Stimulated activated CD4-positive, alpha-beta T cell treated with anti-CD3 and anti-CD28 coated beads, Interleukin-12 subunit alpha, Interleukin-12 subunit beta, amount 100 ng/mL, for 48 hours (primary cell): ENCODE measurements at regions not wholly inside any gene's neighbourhood (a gene's known extent, or its start where the extent isn't known, plus 50 kb on each side); places are given as distances from the start of the nearest gene placed in this dataset.

Source experiments
- DNase-seq, 3 donors: peaks; one replicate each; pipeline ENCODE4 v3.0.0-alpha.2; 2020; ENCODE audit warnings: low read depth in 2 of 3, low spot score in 1 of 3

- no peak for DNase-seq
These were observed 99.8 kb upstream of the YPEL5 start for GRCh38 chr2:30046979-30047378.

- no peak for DNase-seq
These were observed 98.1 kb upstream of the YPEL5 start for GRCh38 chr2:30048636-30049175.

GRCh38 chr2:30055548-30055947, 91.3 kb upstream of the YPEL5 start:
- DNase-seq = no peak

GRCh38 chr2:30060562-30060961, 86.2 kb upstream of the YPEL5 start:
- no peak for DNase-seq

- no peak for DNase-seq
These were observed 78.7 kb upstream of the YPEL5 start for GRCh38 chr2:30068067-30068466.

GRCh38 chr2:30072250-30072842, 74.5 kb upstream of the YPEL5 start:
- peak; percentile 47 to 75 (median 49) for DNase-seq

GRCh38 chr2:30073523-30073922, 73.3 kb upstream of the YPEL5 start:
- no peak for DNase-seq

- DNase-seq = no peak
These were observed 72.8 kb upstream of the YPEL5 start for GRCh38 chr2:30074023-30074422.

GRCh38 chr2:30078521-30078920, 68.3 kb upstream of the YPEL5 start:
- DNase-seq = no peak

- DNase-seq = no peak
These were observed 61.9 kb upstream of the YPEL5 start for GRCh38 chr2:30084915-30085314.

- DNase-seq = no peak
These were observed 57.6 kb upstream of the YPEL5 start for GRCh38 chr2:30089171-30089570.

GRCh38 chr2:30095402-30095801, 51.4 kb upstream of the YPEL5 start:
- no peak for DNase-seq

- no peak for DNase-seq
These were observed 50.4 kb upstream of the YPEL5 start for GRCh38 chr2:30096451-30096850.
